Adrenal gland (tissue), 5 donors: ENCODE measurements at regions not wholly inside any gene's neighbourhood (a gene's known extent, or its start where the extent isn't known, plus 50 kb on each side); places are given as distances from the start of the nearest gene placed in this dataset.

Experiments used
- CTCF ChIP-seq, 6 experiments: fragments of 450-650 bp in 4 of 6; fragments of 200-600 bp in 2 of 6; sonication (generic) in 1 of 6; IDR thresholded peaks; 1 replicate in 5 of 6; 2 replicates in 1 of 6; pipeline versions ENCODE4 v1.5.1 to v1.8.0; 2016 to 2021; ENCODE audit warnings: antibody characterized with exemption in 6 of 6, mild to moderate bottlenecking in 2 of 6, moderate library complexity in 1 of 6
- POLR2A ChIP-seq, 2 donors: fragments of 450-650 bp; IDR thresholded peaks; one replicate each; pipeline ENCODE4 v1.6.1; 2017; ENCODE audit warnings: antibody characterized with exemption in 2 of 2, mild to moderate bottlenecking in 2 of 2, moderate library complexity in 1 of 2
- donor health status: DM: no; HTN: no; CAD: no.

GRCh38 chrX:14354521-14354920 lies 174.8 kb upstream of the GLRA2 start:
- TF ChIP-seq CTCF (IDR thresholded peaks at IDR 0.05) (no peak), POLR2A (IDR thresholded peaks at IDR 0.05) (no peak)
